ENCODE measurements at regions not wholly inside any gene's neighbourhood (a gene's known extent, or its start where the extent isn't known, plus 50 kb on each side); places are given as distances from the start of the nearest gene placed in this dataset.

- DNase-seq, result no peak
These were observed 1586.9 kb downstream of the TECRL start for GRCh38 chr4:62822306-62822705.

GRCh38 chr4:62816566-62816965, 1592.7 kb downstream of the TECRL start:
- DNase-seq, result no peak

- DNase-seq, result no peak
These were observed 1594.7 kb downstream of the TECRL start for GRCh38 chr4:62814510-62815047.

GRCh38 chr4:62806816-62807215, 1602.4 kb downstream of the TECRL start:
- DNase-seq, result no peak

- DNase-seq, result no peak
These were observed 1603.9 kb downstream of the ADGRL3 start for GRCh38 chr4:62804075-62804474.

DNA sequence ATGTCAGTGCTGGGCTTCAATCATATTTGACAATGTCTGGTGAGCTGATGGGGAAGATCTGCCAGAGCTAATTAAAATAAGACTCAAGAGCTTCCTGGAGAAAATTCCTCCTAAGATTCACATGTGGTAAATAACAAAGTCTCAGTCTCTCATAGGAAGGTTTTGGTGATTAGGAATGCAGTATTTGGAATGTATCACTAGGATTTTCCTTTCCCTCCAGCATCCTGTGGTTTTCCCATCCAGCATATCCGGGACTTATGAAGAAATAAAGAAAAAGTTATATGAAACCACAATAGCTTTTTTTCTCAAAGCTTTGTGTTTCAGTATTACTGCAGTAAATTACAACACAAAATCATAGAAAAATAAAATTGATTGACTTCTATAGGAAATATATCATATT, 1597.1 kb downstream of the ADGRL3 start:
- DNase-seq, result no peak

GRCh38 chr4:62791386-62791785, 1591.3 kb downstream of the ADGRL3 start:
- no peak for DNase-seq

GRCh38 chr4:62771983-62772557, 1571.9 kb downstream of the ADGRL3 start:
- no peak for DNase-seq

GRCh38 chr4:62740296-62740695, 1540.2 kb downstream of the ADGRL3 start:
- no peak for DNase-seq

DNA sequence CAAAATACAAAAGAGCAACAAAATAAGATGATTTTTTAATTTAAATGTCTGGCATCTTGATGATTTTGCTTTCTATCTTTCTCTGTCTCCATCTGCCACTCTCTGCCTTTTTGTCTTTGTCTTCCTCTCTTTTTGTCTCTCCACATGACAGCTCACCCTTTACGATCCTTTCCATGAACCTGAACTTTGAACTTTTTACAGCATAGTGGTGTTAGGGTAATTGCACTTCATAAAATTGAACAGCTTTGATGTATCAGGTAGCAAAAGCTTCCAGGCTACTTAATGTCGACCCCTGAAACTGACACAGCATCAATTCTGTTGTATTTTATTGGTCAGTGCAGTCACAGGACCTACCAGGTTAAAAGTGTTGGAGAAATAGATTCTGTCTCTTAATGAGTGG, 1517.0 kb downstream of the ADGRL3 start:
- no peak for DNase-seq

- no peak for DNase-seq
These were observed 1511.4 kb downstream of the ADGRL3 start for GRCh38 chr4:62711575-62711974.

- DNase-seq, result no peak
These were observed 1509.6 kb downstream of the ADGRL3 start for GRCh38 chr4:62709618-62710252.

DNA sequence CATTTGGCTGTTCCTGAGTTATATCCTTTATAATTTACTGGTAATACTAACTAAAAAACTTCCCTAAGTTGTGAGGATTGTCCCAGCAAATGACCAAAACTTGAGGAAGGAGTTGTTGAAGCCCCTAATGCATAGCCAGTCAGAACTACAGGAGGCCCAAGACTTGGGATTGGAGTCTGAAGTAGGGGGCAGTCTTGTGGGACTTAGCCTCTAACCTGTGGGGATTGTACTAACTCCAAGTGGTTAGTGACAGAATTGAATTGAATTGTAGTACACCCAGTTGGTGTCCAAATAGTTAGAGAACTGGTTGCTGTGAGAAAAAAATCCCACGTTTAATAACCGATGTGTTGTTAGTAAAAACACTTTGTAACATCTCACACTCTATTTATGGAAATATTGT, 1506.3 kb downstream of the ADGRL3 start:
- DNase-seq, result no peak

- no peak for DNase-seq
These were observed 1483.9 kb downstream of the ADGRL3 start for GRCh38 chr4:62683799-62684566.

- DNase-seq, result no peak
These were observed 1476.8 kb downstream of the ADGRL3 start for GRCh38 chr4:62676962-62677361.

- DNase-seq, result no peak
These were observed 1470.4 kb downstream of the ADGRL3 start for GRCh38 chr4:62670514-62670913.

DNA sequence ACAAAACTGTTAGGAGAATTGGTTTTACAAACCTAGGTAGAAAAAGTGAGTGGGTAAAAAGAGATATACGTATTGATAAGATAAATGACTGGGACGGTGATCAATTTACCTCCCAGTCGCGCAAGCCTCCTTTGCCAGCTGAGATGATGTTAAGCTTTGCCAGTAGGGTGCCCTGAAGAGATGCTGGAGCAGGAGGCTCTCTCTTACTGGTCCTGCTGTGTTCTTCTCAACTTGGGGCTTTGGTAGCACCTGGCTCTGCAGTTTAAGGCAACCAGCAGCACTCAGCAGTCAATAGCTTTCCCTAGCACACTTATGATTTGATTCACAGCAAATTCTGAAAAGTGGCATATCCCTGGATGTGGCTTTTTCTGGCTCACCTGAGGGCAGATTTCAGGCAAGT, 1461.7 kb downstream of the ADGRL3 start:
- no peak for DNase-seq

GRCh38 chr4:62656006-62656405, 1455.9 kb downstream of the ADGRL3 start:
- no peak for DNase-seq

DNA sequence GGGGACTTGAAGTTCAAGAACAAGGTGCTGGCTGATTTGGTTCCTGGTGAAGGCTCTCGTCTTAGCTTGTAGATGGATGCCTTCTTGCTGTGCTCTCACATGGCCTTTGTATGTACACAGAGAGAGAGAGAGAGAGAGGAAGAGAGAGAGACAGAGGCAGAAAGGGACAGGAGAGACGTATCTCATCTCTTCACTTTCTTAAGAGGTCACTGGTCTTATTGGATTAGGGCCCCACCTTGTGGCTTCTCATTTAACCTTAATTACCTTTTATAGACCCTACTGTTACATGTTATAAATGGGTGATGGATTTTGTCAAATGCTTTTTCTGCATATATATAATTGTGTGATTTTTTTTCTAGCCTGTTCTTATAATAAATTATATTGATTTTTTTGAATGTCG, 1444.2 kb downstream of the ADGRL3 start:
- DNase-seq, result no peak

DNA sequence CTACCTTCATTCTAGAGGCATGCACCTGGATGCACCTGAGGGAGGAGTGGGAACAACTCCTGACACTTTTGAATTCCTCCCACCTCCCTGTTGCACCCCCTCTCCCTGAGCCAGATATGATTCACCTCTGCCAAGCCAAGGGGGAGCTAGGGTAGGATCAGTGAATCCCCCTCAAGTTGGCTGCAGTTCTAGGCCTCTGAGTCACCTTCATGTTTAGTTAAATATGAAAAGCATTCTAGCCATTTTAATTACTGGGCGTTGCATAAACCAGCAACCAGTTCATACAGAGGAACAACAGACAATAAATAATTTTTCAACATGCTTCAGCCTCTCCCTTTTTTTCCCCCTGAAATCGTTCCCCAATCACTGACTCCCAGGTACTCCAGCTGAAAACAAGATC, 1440.2 kb downstream of the ADGRL3 start:
- DNase-seq, result no peak

- DNase-seq, result no peak
These were observed 1427.5 kb downstream of the ADGRL3 start for GRCh38 chr4:62627671-62628070.

GRCh38 chr4:62627141-62627540, 1427.0 kb downstream of the ADGRL3 start:
- no peak for DNase-seq

DNA sequence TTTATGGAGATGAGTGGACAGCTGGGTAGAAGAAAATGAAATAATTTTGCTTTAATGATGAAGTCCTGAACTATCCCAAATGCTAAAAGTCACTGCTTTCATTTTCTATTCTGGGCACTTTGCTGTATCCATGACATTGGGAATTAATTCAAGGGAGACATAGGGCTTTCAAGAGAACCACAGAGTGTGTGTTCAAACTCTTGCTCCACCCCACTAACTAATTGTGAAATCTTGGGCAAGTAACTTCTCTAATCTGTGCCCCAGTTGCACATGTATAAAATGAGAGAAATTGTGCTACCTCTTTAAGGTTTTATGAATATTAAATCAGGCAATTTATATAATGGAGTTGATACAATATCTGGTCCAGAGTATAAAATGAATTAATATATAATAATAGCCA, 1422.0 kb downstream of the ADGRL3 start:
- DNase-seq, result no peak

DNA sequence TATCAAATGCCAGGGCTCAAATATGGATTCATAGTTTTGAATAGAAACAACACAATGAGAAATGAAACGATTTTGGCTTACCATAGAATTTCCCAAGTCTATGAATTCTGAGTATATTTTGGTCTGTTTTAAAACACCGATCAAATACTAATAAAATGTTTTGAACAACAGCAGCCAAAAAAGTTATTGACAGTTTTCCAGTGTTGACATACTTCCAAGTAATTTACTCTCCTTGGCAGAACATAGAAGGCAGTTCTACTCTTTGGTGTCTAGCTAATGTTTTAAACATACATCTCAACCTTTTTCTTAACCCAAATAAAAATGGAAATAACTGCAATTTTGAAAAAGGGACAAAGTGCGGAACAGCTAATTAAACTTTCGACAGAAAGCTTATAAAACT, 1419.8 kb downstream of the ADGRL3 start:
- no peak for DNase-seq
